GM12878 (cell line): ENCODE measurements at regions not wholly inside any gene's neighbourhood (a gene's known extent, or its start where the extent isn't known, plus 50 kb on each side); places are given as distances from the start of the nearest gene placed in this dataset.

Experiments
- CUX1 ChIP-seq: IDR thresholded peaks from 2 replicates; pipeline ENCODE4 v1.6.1; 2012; ENCODE audit warnings: improper control_type of control experiment, low read depth, low read length; ENCODE audit not compliant: insufficient replicate concordance
- MLLT1 ChIP-seq: fragments of 450-650 bp; IDR thresholded peaks from 2 replicates; pipeline ENCODE4 v1.6.1; 2016; ENCODE audit warnings: mild to moderate bottlenecking
- MYB ChIP-seq: fragments of 150-350 bp; IDR thresholded peaks from 2 replicates; pipeline ENCODE4 v1.6.1; 2014; ENCODE audit warnings: mild to moderate bottlenecking, low read depth, low read length, borderline replicate concordance
- NRF1 ChIP-seq: conservative IDR thresholded peaks from 2 replicates; pipeline ENCODE4 v1.6.1; 2011; ENCODE audit warnings: mild to moderate bottlenecking, low read depth, low read length, improper control_type of control experiment
- RAD21 ChIP-seq: IDR thresholded peaks from 2 replicates; pipeline ENCODE4 v1.6.1; 2011; ENCODE audit warnings: mild to moderate bottlenecking, low read depth, low read length, moderate library complexity; ENCODE audit not compliant: insufficient read depth
- SMARCA5 ChIP-seq: fragments of 450-650 bp; IDR thresholded peaks from 2 replicates; pipeline ENCODE4 v1.6.1; 2017; ENCODE audit warnings: mild to moderate bottlenecking
- TAF1 ChIP-seq: IDR thresholded peaks from 2 replicates; pipeline ENCODE4 v1.6.1; 2011; ENCODE audit warnings: mild to moderate bottlenecking, low read depth, low read length, borderline replicate concordance
- TCF12 ChIP-seq: IDR thresholded peaks from 2 replicates; pipeline ENCODE4 v1.6.1; 2011; ENCODE audit warnings: low read depth, mild to moderate bottlenecking, low read length
- ZBTB33 ChIP-seq: fragments of 450-650 bp; IDR thresholded peaks from 2 replicates; pipeline ENCODE4 v1.6.1; 2017; ENCODE audit warnings: mild to moderate bottlenecking
- ZNF622 ChIP-seq: fragments of 450-650 bp; IDR thresholded peaks from 2 replicates; pipeline ENCODE4 v1.6.1; 2017; ENCODE audit warnings: mild to moderate bottlenecking, inconsistent platforms
- TF ChIP-seq, protein P1 (sequence below): fragments of 450-650 bp; IDR thresholded peaks from 2 replicates; pipeline ENCODE4 v1.6.1; 2016; ENCODE audit warnings: mild to moderate bottlenecking
- TF ChIP-seq, protein P2 (sequence below): fragments of 450-650 bp; conservative IDR thresholded peaks from 2 replicates; pipeline ENCODE4 v1.6.1; 2017; ENCODE audit warnings: mild to moderate bottlenecking, moderate library complexity

DNA sequence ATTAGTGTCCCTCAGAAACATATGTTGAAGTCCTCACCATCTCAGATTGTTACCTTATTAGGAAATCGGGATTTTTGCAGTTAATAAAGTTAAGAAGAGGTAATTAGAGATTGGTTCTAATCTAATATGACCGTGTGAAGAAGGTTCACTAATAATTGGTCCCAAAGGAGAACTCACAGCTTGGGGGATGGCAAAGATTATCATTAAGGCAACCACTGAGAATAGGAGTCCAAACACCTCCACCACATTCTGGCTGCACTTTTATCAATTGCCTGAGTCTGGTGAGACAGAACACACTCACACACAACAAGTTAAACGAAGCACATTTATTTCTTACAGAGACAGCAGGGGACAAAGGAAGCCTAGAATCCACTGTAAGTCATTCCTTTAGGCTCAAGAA is 94.9 kb upstream of the PRDM9 start (continued):
- TF ChIP-seq CUX1 (peak; percentile 43), TAF1 (no peak), RAD21 (no peak), MYB (no peak), MLLT1 (no peak), NRF1 (no peak), SMARCA5 (no peak), TCF12 (no peak), ZBTB33 (no peak), ZNF622 (no peak)
- TF ChIP-seq, protein P1, sequence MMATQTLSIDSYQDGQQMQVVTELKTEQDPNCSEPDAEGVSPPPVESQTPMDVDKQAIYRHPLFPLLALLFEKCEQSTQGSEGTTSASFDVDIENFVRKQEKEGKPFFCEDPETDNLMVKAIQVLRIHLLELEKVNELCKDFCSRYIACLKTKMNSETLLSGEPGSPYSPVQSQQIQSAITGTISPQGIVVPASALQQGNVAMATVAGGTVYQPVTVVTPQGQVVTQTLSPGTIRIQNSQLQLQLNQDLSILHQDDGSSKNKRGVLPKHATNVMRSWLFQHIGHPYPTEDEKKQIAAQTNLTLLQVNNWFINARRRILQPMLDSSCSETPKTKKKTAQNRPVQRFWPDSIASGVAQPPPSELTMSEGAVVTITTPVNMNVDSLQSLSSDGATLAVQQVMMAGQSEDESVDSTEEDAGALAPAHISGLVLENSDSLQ: 0 out of 2 replicates have a peak, but pooled peaks have one; percentile 1
- TF ChIP-seq, protein P2, sequence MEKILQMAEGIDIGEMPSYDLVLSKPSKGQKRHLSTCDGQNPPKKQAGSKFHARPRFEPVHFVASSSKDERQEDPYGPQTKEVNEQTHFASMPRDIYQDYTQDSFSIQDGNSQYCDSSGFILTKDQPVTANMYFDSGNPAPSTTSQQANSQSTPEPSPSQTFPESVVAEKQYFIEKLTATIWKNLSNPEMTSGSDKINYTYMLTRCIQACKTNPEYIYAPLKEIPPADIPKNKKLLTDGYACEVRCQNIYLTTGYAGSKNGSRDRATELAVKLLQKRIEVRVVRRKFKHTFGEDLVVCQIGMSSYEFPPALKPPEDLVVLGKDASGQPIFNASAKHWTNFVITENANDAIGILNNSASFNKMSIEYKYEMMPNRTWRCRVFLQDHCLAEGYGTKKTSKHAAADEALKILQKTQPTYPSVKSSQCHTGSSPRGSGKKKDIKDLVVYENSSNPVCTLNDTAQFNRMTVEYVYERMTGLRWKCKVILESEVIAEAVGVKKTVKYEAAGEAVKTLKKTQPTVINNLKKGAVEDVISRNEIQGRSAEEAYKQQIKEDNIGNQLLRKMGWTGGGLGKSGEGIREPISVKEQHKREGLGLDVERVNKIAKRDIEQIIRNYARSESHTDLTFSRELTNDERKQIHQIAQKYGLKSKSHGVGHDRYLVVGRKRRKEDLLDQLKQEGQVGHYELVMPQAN: no peak
